GM21717 (cell line): ENCODE measurements at regions not wholly inside any gene's neighbourhood (a gene's known extent, or its start where the extent isn't known, plus 50 kb on each side); places are given as distances from the start of the nearest gene placed in this dataset.
"Not testable (repeated sequence)": the region's sequence is repeated elsewhere in the genome, so short reads cannot be mapped to it uniquely, and the experiment has no call there.

ENCODE experiments used
- ATAC-seq: cut with Tn5 transposase; IDR thresholded peaks from one replicate; pipeline ENCODE4 v1.9.1; 2021; ENCODE audit warnings: mild to moderate bottlenecking, moderate library complexity; ENCODE audit not compliant: unreplicated experiment

- no peak for ATAC-seq
These were observed 861.2 kb upstream of the EYS start for GRCh38 chr6:66568271-66568670.

- ATAC-seq = no peak
These were observed 854.5 kb upstream of the EYS start for GRCh38 chr6:66561479-66561878.

- peak; percentile 73 for ATAC-seq
These were observed 851.2 kb upstream of the EYS start for GRCh38 chr6:66558189-66558588.

GRCh38 chr6:66556936-66557335 is 849.9 kb upstream of the EYS start:
- ATAC-seq = no peak

- no peak for ATAC-seq
These were observed 848.1 kb upstream of the EYS start for GRCh38 chr6:66555082-66555481.

- ATAC-seq = no peak
These were observed 846.4 kb upstream of the EYS start for GRCh38 chr6:66553441-66553840.

- ATAC-seq = no peak
These were observed 831.6 kb upstream of the EYS start for GRCh38 chr6:66538551-66539135.

GRCh38 chr6:66533921-66534404 is 826.9 kb upstream of the EYS start:
- no peak for ATAC-seq

- no peak for ATAC-seq
These were observed 819.0 kb upstream of the EYS start for GRCh38 chr6:66526061-66526460.

GRCh38 chr6:66522864-66523263 is 815.8 kb upstream of the EYS start:
- no peak for ATAC-seq

- no peak for ATAC-seq
These were observed 809.4 kb upstream of the EYS start for GRCh38 chr6:66516377-66516776.

GRCh38 chr6:66508433-66508832 is 801.4 kb upstream of the EYS start:
- no peak for ATAC-seq

GRCh38 chr6:66499851-66500250 is 792.8 kb upstream of the EYS start:
- no peak for ATAC-seq

- ATAC-seq = no peak
These were observed 789.6 kb upstream of the EYS start for GRCh38 chr6:66496659-66497058.

- not testable (repeated sequence) for ATAC-seq
These were observed 787.6 kb upstream of the EYS start for GRCh38 chr6:66494643-66495042.

GRCh38 chr6:66489269-66489987 is 782.4 kb upstream of the EYS start:
- ATAC-seq = no peak

GRCh38 chr6:66481216-66481615 is 774.2 kb upstream of the EYS start:
- ATAC-seq = no peak

GRCh38 chr6:66478705-66479104 is 771.7 kb upstream of the EYS start:
- ATAC-seq = no peak

GRCh38 chr6:66435321-66435720 is 728.3 kb upstream of the EYS start:
- ATAC-seq = no peak

GRCh38 chr6:66429210-66429609 is 722.2 kb upstream of the EYS start:
- no peak for ATAC-seq

GRCh38 chr6:66423047-66423446 is 716.0 kb upstream of the EYS start:
- ATAC-seq = no peak

- no peak for ATAC-seq
These were observed 714.5 kb upstream of the EYS start for GRCh38 chr6:66421570-66421969.

GRCh38 chr6:66418906-66419305 is 711.9 kb upstream of the EYS start:
- no peak for ATAC-seq
